GM12878 (cell line): ENCODE measurements at regions not wholly inside any gene's neighbourhood (a gene's known extent, or its start where the extent isn't known, plus 50 kb on each side); places are given as distances from the start of the nearest gene placed in this dataset.

Source experiments
- ATAC-seq: fragments of 200-7000 bp; cut with Tn5 transposase; 3 replicates; pipeline ENCODE4 v1.9.1; 2020; ENCODE audit warnings: mild to moderate bottlenecking, moderate library complexity
- BruUV-seq: library from RNA; stranded (reverse); fragments of 400-500 nt; replicated peaks from 2 replicates; lab custom pipeline; 2021; lab: Mats Ljungman, UMichigan
- CTCF ChIA-PET: fragments of 300-600 bp; sonication (Branson Sonifier 250); formaldehyde crosslinking; extraction: SDS; loops from one replicate; lab custom pipeline; 2021; ENCODE audit warnings: inconsistent platforms; lab: Yijun Ruan, JAX
- POLR2A ChIA-PET: fragments of 350-600 bp; formaldehyde crosslinking; extraction: SDS; loops from one replicate; lab custom pipeline; 2021; ENCODE audit warnings: inconsistent platforms; lab: Charles Lee
- RAD21 ChIA-PET: fragments of 300-600 bp; sonication (Branson Sonifier 250); formaldehyde crosslinking; loops from one replicate; lab custom pipeline; 2023; ENCODE audit warnings: antibody characterized with exemption; ENCODE audit not compliant: unreplicated experiment; lab: Charles Lee
- SMC1A ChIA-PET: fragments of 300-600 bp; sonication (Branson Sonifier 250); formaldehyde crosslinking; loops from one replicate; lab custom pipeline; 2023; ENCODE audit not compliant: unreplicated experiment, uncharacterized antibody; lab: Charles Lee
- DNase-seq: peaks from one replicate; pipeline ENCODE4 v3.0.0-alpha.2; 2011; ENCODE audit warnings: low read depth, low spot score
- FAIRE-seq: peaks from 3 replicates; lab custom pipeline; 2011; peaks lifted over from hg19 to GRCh38; lab: Jason Lieb, UNC
- H2AFZ ChIP-seq: 2 replicates; pipeline ENCODE4 v1.6.0; 2011; ENCODE audit warnings: low read depth, low read length, control low read depth; ENCODE audit not compliant: control insufficient read depth
- H3K27ac ChIP-seq: 2 replicates; pipeline ENCODE4 v1.5.1; 2011; ENCODE audit warnings: control low read depth; ENCODE audit not compliant: control insufficient read depth, insufficient read depth
- H3K27me3 ChIP-seq, 2 experiments: replicated peaks in 1 of 2; 2 replicates each; pipeline versions ENCODE4 v1.6.0 to v1.6.1; 2011; ENCODE audit warnings: low read length in 1 of 2; ENCODE audit not compliant: control insufficient read depth in 2 of 2, insufficient read depth in 2 of 2
- H3K36me3 ChIP-seq, 2 experiments: 2 replicates each; pipeline ENCODE4 v1.5.1; 2011; ENCODE audit warnings: low read length in 1 of 2; ENCODE audit not compliant: control insufficient read depth in 2 of 2, insufficient read depth in 2 of 2
- H3K4me1 ChIP-seq: 2 replicates; pipeline ENCODE4 v1.6.1; 2011; ENCODE audit warnings: mild to moderate bottlenecking, low read length, moderate library complexity, mixed read lengths; ENCODE audit not compliant: control insufficient read depth, insufficient read depth
- H3K4me2 ChIP-seq: 2 replicates; pipeline ENCODE4 v1.6.0; 2011; ENCODE audit warnings: control low read depth; ENCODE audit not compliant: control insufficient read depth, insufficient read depth
- H3K4me3 ChIP-seq: fragments of 200-600 bp; sonication (generic); 2 replicates; pipeline ENCODE4 v1.5.1; 2016
- H3K79me2 ChIP-seq: 2 replicates; pipeline ENCODE4 v1.6.0; 2011; ENCODE audit warnings: low read length; ENCODE audit not compliant: control insufficient read depth, insufficient read depth
- H3K9ac ChIP-seq: 2 replicates; pipeline ENCODE4 v1.8.0; 2011; ENCODE audit warnings: low read length, control low read depth, mixed read lengths; ENCODE audit not compliant: control insufficient read depth, insufficient read depth
- H3K9me3 ChIP-seq: replicated peaks from 3 replicates; pipeline ENCODE4 v1.5.1; 2011; ENCODE audit warnings: mild to moderate bottlenecking, low read length; ENCODE audit not compliant: control insufficient read depth, insufficient read depth
- H4K20me1 ChIP-seq: 2 replicates; pipeline ENCODE4 v1.6.0; 2011; ENCODE audit not compliant: control insufficient read depth, insufficient read depth
- ASH2L ChIP-seq: fragments of 300-600, 200-600 bp; sonication (generic); IDR thresholded peaks from 2 replicates; pipeline ENCODE4 v1.6.1; 2017; ENCODE audit warnings: low read depth, mild to moderate bottlenecking, borderline replicate concordance
- BHLHE40 ChIP-seq, 2 experiments: fragments of 450-650 bp in 1 of 2; IDR thresholded peaks; 2 replicates each; pipeline ENCODE4 v1.6.1; 2011 to 2017; ENCODE audit warnings: low read depth in 2 of 2, borderline replicate concordance in 1 of 2, improper control_type of control experiment in 1 of 2, low read length in 1 of 2, mild to moderate bottlenecking in 1 of 2
- ESRRA ChIP-seq: IDR thresholded peaks from 2 replicates; pipeline ENCODE4 v1.6.1; 2012; ENCODE audit warnings: mild to moderate bottlenecking, low read length, improper control_type of control experiment
- EZH2 ChIP-seq: IDR thresholded peaks from 2 replicates; pipeline ENCODE4 v1.6.1; 2012; ENCODE audit warnings: low read depth, mild to moderate bottlenecking, control low read depth, inconsistent platforms, low read length, borderline replicate concordance; ENCODE audit not compliant: control insufficient read depth
- JUNB ChIP-seq: IDR thresholded peaks from 2 replicates; pipeline ENCODE4 v1.6.1; 2016; ENCODE audit warnings: antibody characterized with exemption, mild to moderate bottlenecking
- MEF2A ChIP-seq: IDR thresholded peaks from 2 replicates; pipeline ENCODE4 v1.6.1; 2011; ENCODE audit warnings: low read depth, mild to moderate bottlenecking, low read length, moderate library complexity; ENCODE audit not compliant: insufficient read depth
- NR2C2 ChIP-seq: IDR thresholded peaks from 2 replicates; pipeline ENCODE4 v1.6.1; 2011; ENCODE audit warnings: borderline replicate concordance, low read depth; ENCODE audit not compliant: control insufficient read depth, insufficient read length
- RB1 ChIP-seq: fragments of 450-650 bp; formaldehyde crosslinking; IDR thresholded peaks from 2 replicates; pipeline ENCODE4 v1.6.1; 2017; ENCODE audit warnings: mild to moderate bottlenecking, borderline replicate concordance
- RELA ChIP-seq: fragments of 450-650 bp; IDR thresholded peaks from 2 replicates; pipeline ENCODE4 v1.8.0; 2014; ENCODE audit warnings: borderline replicate concordance; ENCODE audit not compliant: partially characterized antibody
- YBX1 ChIP-seq: fragments of 450-650 bp; IDR thresholded peaks from 2 replicates; pipeline ENCODE4 v1.6.1; 2016; ENCODE audit warnings: antibody characterized with exemption
- in situ Hi-C: fragments of 300-500 bp; cut with MboI; formaldehyde crosslinking; loops from 9 replicates; pipeline ENCODE4 v1.14.3; 2018; ENCODE audit warnings: mixed read lengths
- intact Hi-C: fragments of 100-400 bp; cut with micrococcal nuclease; formaldehyde crosslinking; loops from one replicate; pipeline ENCODE4 v1.14.2; 2022; ENCODE audit not compliant: unreplicated experiment
- TF ChIP-seq, protein P1 (sequence below): fragments of 450-650 bp; IDR thresholded peaks from 2 replicates; pipeline ENCODE4 v1.6.1; 2017; ENCODE audit warnings: mild to moderate bottlenecking, low read depth, inconsistent platforms; ENCODE audit not compliant: poor library complexity, severe bottlenecking
- TF ChIP-seq, protein P2 (sequence below): IDR thresholded peaks from 2 replicates; pipeline ENCODE4 v1.6.1; 2012; ENCODE audit warnings: low read length, inconsistent platforms

DNA sequence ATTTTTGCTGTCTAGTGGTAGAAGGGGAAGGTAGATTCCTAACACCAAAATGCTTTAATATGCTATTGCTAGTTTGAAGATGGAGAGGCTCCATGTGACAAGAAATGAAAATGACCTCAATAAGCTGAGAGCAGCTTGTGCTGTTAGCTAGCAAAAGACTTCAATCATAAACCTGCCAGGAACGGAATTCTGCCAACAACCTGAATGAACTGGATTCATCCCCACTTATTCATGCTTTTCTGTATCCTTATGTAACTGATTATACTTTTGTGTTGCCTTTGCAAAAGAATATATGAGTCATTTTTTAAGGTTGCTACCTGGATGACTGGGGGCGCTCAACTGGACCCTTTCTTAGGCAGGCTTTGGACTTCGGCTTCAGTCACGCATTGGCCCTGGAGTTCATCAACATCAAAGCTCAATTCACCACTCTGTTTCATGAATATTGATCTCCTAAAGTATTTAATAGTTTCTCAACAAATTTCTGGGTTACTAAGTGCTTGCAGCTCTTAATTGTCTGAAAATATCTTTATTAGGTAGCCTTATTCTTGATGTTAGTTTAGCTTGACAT is 97.5 kb upstream of the KCNJ3 start (continued):
- TF ChIP-seq RELA (no peak), MEF2A (no peak), RB1 (no peak)
- TF ChIP-seq, all 136 proteins: peak for 0

DNA sequence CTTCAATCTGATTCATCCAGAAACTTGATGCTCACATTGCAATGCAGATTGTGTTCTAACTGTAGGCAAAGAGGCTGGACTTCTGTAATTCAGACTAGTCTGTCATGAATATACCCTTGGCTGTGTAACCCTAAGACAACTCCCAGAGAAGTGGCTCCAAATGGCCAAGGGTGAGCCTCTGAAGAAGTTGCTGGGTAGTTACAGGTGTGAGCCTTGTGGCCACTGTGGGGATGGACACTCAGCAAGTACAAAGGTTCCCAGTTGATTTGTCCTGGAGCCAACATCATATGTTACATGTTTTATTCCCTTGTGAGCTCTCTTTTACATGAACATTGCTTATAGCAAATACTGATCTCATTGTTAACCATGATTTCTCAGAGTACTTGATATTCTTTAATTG is 94.8 kb upstream of the KCNJ3 start:
- Histone ChIP-seq H3K9ac (no peak overlapping the region), H4K20me1 (no peaks in the 10 kb centered on the region), H3K4me2 (no peak overlapping the region), H3K27me3 (no peaks in the 10 kb centered on the region), H3K79me2 (no peaks in the 10 kb centered on the region), H3K9me3 (no peaks in the 10 kb centered on the region), H3K4me1 (no peaks in the 10 kb centered on the region), H2AFZ (no peak overlapping the region), H3K36me3 (no peaks in the 10 kb centered on the region), H3K4me3 (no peak overlapping the region), H3K27ac (no peak overlapping the region)
- no TSS peak for BruUV-seq
- DNase-seq (no peak), ATAC-seq (no peak; the same call in 2 of the 3 replicates), FAIRE-seq (no peak)
- RAD21 ChIA-PET = no interaction called here
- TF ChIP-seq NR2C2 = no peak
- TF ChIP-seq ASH2L = no peak
- TF ChIP-seq, protein P1, sequence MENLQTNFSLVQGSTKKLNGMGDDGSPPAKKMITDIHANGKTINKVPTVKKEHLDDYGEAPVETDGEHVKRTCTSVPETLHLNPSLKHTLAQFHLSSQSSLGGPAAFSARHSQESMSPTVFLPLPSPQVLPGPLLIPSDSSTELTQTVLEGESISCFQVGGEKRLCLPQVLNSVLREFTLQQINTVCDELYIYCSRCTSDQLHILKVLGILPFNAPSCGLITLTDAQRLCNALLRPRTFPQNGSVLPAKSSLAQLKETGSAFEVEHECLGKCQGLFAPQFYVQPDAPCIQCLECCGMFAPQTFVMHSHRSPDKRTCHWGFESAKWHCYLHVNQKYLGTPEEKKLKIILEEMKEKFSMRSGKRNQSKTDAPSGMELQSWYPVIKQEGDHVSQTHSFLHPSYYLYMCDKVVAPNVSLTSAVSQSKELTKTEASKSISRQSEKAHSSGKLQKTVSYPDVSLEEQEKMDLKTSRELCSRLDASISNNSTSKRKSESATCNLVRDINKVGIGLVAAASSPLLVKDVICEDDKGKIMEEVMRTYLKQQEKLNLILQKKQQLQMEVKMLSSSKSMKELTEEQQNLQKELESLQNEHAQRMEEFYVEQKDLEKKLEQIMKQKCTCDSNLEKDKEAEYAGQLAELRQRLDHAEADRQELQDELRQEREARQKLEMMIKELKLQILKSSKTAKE = no peak
- TF ChIP-seq EZH2 = no peak
- no peak for TF ChIP-seq JUNB
- no peak for TF ChIP-seq ESRRA
- no peak for TF ChIP-seq BHLHE40 (IDR thresholded peaks at IDR 0.05; ENCODE audit: borderline replicate concordance in 1 of 2, low read depth in 2 of 2, low read length in 1 of 2)
- TF ChIP-seq, protein P2, sequence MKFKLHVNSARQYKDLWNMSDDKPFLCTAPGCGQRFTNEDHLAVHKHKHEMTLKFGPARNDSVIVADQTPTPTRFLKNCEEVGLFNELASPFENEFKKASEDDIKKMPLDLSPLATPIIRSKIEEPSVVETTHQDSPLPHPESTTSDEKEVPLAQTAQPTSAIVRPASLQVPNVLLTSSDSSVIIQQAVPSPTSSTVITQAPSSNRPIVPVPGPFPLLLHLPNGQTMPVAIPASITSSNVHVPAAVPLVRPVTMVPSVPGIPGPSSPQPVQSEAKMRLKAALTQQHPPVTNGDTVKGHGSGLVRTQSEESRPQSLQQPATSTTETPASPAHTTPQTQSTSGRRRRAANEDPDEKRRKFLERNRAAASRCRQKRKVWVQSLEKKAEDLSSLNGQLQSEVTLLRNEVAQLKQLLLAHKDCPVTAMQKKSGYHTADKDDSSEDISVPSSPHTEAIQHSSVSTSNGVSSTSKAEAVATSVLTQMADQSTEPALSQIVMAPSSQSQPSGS = no peak
- TF ChIP-seq YBX1 = no peak
- SMC1A ChIA-PET = interaction anchor here (1.0 kb wide), 1 partner anchor 15 kb away, joined by 3 read pairs; no protein-coding TSS in a partner anchor
- intact Hi-C loops = no loop called here
- POLR2A ChIA-PET = no interaction called here
- CTCF ChIA-PET = interaction anchor here (1.0 kb wide), 1 partner anchor 92 kb away, joined by 3 read pairs; no protein-coding TSS in a partner anchor
- in situ Hi-C loops = no loop called here
